Endothelial cell (in vitro differentiated cells): ENCODE measurements at regions not wholly inside any gene's neighbourhood (a gene's known extent, or its start where the extent isn't known, plus 50 kb on each side); places are given as distances from the start of the nearest gene placed in this dataset.

Source experiments
- DNase-seq: peaks from one replicate; pipeline ENCODE4 v3.0.0; 2021; ENCODE audit warnings: low spot score
- H3K27ac Mint-ChIP-seq: one replicate; pipeline ENCODE4 v1.8.0; 2021; ENCODE audit warnings: mixed read lengths, inconsistent platforms; ENCODE audit not compliant: unreplicated experiment
- H3K27me3 Mint-ChIP-seq: one replicate; pipeline ENCODE4 v1.8.0; 2021; ENCODE audit warnings: mild to moderate bottlenecking, moderate library complexity, mixed read lengths, inconsistent platforms; ENCODE audit not compliant: unreplicated experiment
- H3K36me3 Mint-ChIP-seq: one replicate; pipeline ENCODE4 v1.8.0; 2021; ENCODE audit warnings: mild to moderate bottlenecking, low read depth, mixed read lengths, inconsistent platforms; ENCODE audit not compliant: unreplicated experiment
- H3K4me1 Mint-ChIP-seq: one replicate; pipeline ENCODE4 v1.8.0; 2021; ENCODE audit warnings: mild to moderate bottlenecking, mixed read lengths, inconsistent platforms; ENCODE audit not compliant: unreplicated experiment
- H3K4me3 Mint-ChIP-seq: one replicate; pipeline ENCODE4 v1.8.0; 2021; ENCODE audit warnings: mild to moderate bottlenecking, mixed read lengths, inconsistent platforms; ENCODE audit not compliant: unreplicated experiment
- H3K9me3 Mint-ChIP-seq: one replicate; pipeline ENCODE4 v1.8.0; 2021; ENCODE audit warnings: mixed read lengths, inconsistent platforms; ENCODE audit not compliant: unreplicated experiment
- CTCF ChIP-seq: fragments of 200-600 bp; sonication (generic); IDR thresholded peaks from one replicate; pipeline ENCODE4 v1.5.0; 2021; ENCODE audit warnings: antibody characterized with exemption; ENCODE audit not compliant: unreplicated experiment

- no peak overlapping the region for H3K27ac Mint-ChIP-seq
- no peaks in the 10 kb centered on the region for H3K9me3 Mint-ChIP-seq
- no peaks in the 10 kb centered on the region for H3K4me1 Mint-ChIP-seq
- H3K27me3 Mint-ChIP-seq: no peaks in the 10 kb centered on the region
- no peaks in the 10 kb centered on the region for H3K36me3 Mint-ChIP-seq
- H3K4me3 Mint-ChIP-seq: no peak overlapping the region
- TF ChIP-seq CTCF: no peak
- no peak for DNase-seq
These were observed 259.8 kb downstream of the NUAK1 start for GRCh38 chr12:105878964-105879363.

- no peak for TF ChIP-seq CTCF
- Mint-ChIP-seq H3K27ac (no peak overlapping the region), H3K4me3 (no peak overlapping the region), H3K9me3 (no peaks in the 10 kb centered on the region), H3K36me3 (no peaks in the 10 kb centered on the region), H3K27me3 (no peaks in the 10 kb centered on the region), H3K4me1 (no peaks in the 10 kb centered on the region)
- DNase-seq: no peak
These were observed 257.8 kb downstream of the NUAK1 start for GRCh38 chr12:105880824-105881388.

- no peak overlapping the region for H3K27ac Mint-ChIP-seq
- H3K4me3 Mint-ChIP-seq: no peak overlapping the region
- no peaks in the 10 kb centered on the region for H3K27me3 Mint-ChIP-seq
- TF ChIP-seq CTCF: no peak
- no peak for DNase-seq
- H3K9me3 Mint-ChIP-seq: no peaks in the 10 kb centered on the region
- H3K36me3 Mint-ChIP-seq: no peaks in the 10 kb centered on the region
- H3K4me1 Mint-ChIP-seq: no peaks in the 10 kb centered on the region
These were observed 256.4 kb downstream of the NUAK1 start for GRCh38 chr12:105882404-105882803.

GRCh38 chr12:105887131-105887530, 251.6 kb downstream of the NUAK1 start:
- H3K36me3 Mint-ChIP-seq: no peaks in the 10 kb centered on the region
- H3K4me1 Mint-ChIP-seq: no peaks in the 10 kb centered on the region
- H3K27me3 Mint-ChIP-seq: no peaks in the 10 kb centered on the region
- H3K27ac Mint-ChIP-seq: no peak overlapping the region
- no peak for DNase-seq
- no peak for TF ChIP-seq CTCF
- H3K9me3 Mint-ChIP-seq: no peaks in the 10 kb centered on the region
- H3K4me3 Mint-ChIP-seq: no peak overlapping the region

GRCh38 chr12:105888696-105889095, 250.1 kb downstream of the NUAK1 start:
- no peaks in the 10 kb centered on the region for H3K4me1 Mint-ChIP-seq
- H3K27ac Mint-ChIP-seq: no peak overlapping the region
- H3K36me3 Mint-ChIP-seq: no peaks in the 10 kb centered on the region
- no peak overlapping the region for H3K4me3 Mint-ChIP-seq
- no peaks in the 10 kb centered on the region for H3K27me3 Mint-ChIP-seq
- H3K9me3 Mint-ChIP-seq: no peaks in the 10 kb centered on the region
- no peak for TF ChIP-seq CTCF
- DNase-seq: no peak
